ENCODE measurements at regions not wholly inside any gene's neighbourhood (a gene's known extent, or its start where the extent isn't known, plus 50 kb on each side); places are given as distances from the start of the nearest gene placed in this dataset.

DNA sequence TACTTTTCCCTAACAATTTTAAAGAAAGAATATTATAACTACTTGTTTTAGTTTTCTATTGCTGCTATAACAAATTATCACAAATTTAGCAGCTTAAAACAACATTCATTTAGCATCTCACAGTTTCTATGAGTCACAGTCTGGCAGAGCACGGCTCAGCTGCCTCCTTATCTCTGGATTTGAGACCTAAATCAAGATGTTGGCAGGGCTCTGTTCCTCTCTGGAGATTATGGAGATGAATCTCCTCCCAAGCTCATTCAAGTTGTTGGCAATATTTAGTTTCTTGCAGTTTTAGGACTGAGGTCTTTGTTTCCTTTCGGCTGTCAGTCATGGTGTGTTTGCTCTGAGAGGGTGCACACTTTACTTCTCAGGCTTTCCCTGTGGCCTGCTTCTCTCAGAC is 1065.8 kb upstream of the EYS start:
- no peak overlapping the region for H3K27ac ChIP-seq
- H3K4me1 ChIP-seq = no peaks in the 10 kb centered on the region
- no peak for TF ChIP-seq NPAS2 (CRISPR knock-in tag; IDR thresholded peaks at IDR 0.05; ENCODE audit: borderline replicate concordance)
- no peak overlapping the region for H3K4me2 ChIP-seq
- no peaks in the 10 kb centered on the region for H3K9me3 ChIP-seq
- H3K4me3 ChIP-seq = no peak overlapping the region
- ChIA-PET POLR2A (no interaction called here), CTCF (no interaction called here)
- 11% methylated on average over 2 of the region's 2 CpGs for WGBS (ENCODE audit: missing lambda C conversion rate)
- no peak for DNase-seq (ENCODE audit: low read depth in 1 of 2, low spot score in 1 of 2)
- ATAC-seq = no peak
- FAIRE-seq = no peak

DNA sequence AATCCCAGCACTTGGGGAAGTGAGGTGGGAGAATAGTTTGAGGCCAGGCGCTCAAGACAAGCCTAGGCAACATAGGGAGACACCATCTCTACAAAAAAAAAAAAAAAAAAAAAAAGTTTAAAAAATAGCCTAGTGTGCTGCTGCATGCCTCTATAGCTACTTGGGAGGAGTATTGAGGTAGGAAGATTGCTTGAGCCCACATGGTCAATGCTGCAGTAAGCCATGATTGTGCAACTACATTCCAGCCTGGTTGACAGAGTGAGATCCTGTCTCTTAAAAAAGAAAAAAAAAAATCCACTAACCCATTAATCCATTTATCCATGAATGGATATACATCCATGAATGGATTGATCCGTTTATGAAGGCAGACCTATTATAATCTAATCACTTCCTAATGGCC is 1064.6 kb upstream of the EYS start:
- FAIRE-seq (no peak), ATAC-seq (no peak), DNase-seq (ENCODE audit: low read depth in 1 of 2, low spot score in 1 of 2) (no peak)
- Histone ChIP-seq H3K4me1 (no peaks in the 10 kb centered on the region), H3K27ac (no peak overlapping the region), H3K9me3 (no peaks in the 10 kb centered on the region), H3K4me2 (no peak overlapping the region), H3K4me3 (no peak overlapping the region)
- TF ChIP-seq HDAC2 (IDR thresholded peaks at IDR 0.05) (no peak), EHF (CRISPR knock-in tag; IDR thresholded peaks at IDR 0.05) (no peak), RNF2 (IDR thresholded peaks at IDR 0.05; ENCODE audit: borderline replicate concordance, low read depth) (no peak), RCOR1 (IDR thresholded peaks at IDR 0.05; ENCODE audit: low read depth, low read length) (no peak), MAFK (IDR thresholded peaks at IDR 0.05; ENCODE audit: partially characterized antibody) (no peak), CHD4 (IDR thresholded peaks at IDR 0.05; ENCODE audit: borderline replicate concordance) (no peak), HOXA7 (CRISPR knock-in tag; IDR thresholded peaks at IDR 0.05) (no peak), RFX5 (IDR thresholded peaks at IDR 0.05) (no peak), ZSCAN20 (CRISPR knock-in tag; IDR thresholded peaks at IDR 0.05) (no peak), RAD21 (conservative IDR thresholded peaks at IDR 0.05 in 1 of 2, IDR thresholded peaks at IDR 0.05 in 1 of 2) (no peak), CBX8 (IDR thresholded peaks at IDR 0.05) (no peak), CHD2 (IDR thresholded peaks at IDR 0.05; ENCODE audit: low read length, partially characterized antibody) (no peak)
- TF ChIP-seq, protein P1, sequence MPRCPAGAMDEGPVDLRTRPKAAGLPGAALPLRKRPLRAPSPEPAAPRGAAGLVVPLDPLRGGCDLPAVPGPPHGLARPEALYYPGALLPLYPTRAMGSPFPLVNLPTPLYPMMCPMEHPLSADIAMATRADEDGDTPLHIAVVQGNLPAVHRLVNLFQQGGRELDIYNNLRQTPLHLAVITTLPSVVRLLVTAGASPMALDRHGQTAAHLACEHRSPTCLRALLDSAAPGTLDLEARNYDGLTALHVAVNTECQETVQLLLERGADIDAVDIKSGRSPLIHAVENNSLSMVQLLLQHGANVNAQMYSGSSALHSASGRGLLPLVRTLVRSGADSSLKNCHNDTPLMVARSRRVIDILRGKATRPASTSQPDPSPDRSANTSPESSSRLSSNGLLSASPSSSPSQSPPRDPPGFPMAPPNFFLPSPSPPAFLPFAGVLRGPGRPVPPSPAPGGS (IDR thresholded peaks at IDR 0.05) = no peak
- TF ChIP-seq, protein P2, sequence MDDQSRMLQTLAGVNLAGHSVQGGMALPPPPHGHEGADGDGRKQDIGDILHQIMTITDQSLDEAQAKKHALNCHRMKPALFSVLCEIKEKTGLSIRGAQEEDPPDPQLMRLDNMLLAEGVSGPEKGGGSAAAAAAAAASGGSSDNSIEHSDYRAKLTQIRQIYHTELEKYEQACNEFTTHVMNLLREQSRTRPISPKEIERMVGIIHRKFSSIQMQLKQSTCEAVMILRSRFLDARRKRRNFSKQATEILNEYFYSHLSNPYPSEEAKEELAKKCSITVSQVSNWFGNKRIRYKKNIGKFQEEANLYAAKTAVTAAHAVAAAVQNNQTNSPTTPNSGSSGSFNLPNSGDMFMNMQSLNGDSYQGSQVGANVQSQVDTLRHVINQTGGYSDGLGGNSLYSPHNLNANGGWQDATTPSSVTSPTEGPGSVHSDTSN (IDR thresholded peaks at IDR 0.05) = no peak
- ChIA-PET CTCF (no interaction called here), POLR2A (no interaction called here)
- WGBS (ENCODE audit: missing lambda C conversion rate) = 30% methylated on average over 2 of the region's 2 CpGs

DNA sequence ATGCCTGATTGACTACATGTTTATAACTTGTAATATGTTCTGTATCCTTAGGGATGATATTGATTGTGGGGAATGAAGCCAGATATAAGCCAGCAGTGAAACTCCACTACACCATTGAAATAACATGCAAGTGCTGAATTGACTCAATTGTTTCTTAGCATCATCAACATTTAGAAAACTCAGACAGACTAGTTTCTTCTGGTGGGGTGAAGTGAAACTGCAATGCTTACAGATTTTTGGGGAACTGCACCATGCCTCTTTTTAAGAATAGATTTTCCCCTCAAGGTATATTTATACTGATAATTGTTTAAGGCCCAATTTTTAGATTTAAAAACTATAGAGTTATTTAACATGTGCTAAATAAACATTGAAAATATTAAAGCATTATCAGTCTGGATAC is 1044.6 kb upstream of the EYS start:
- no peak overlapping the region for H3K27ac ChIP-seq
- ChIA-PET CTCF (no interaction called here), POLR2A (no interaction called here)
- H3K4me3 ChIP-seq = no peak overlapping the region
- no peaks in the 10 kb centered on the region for H3K4me1 ChIP-seq
- no peak overlapping the region for H3K4me2 ChIP-seq
- DNase-seq (ENCODE audit: low read depth in 1 of 2, low spot score in 1 of 2) = no peak
- no peak for FAIRE-seq
- no peak for ATAC-seq
- H3K9me3 ChIP-seq = no peaks in the 10 kb centered on the region
- no peak for TF ChIP-seq HDAC2 (IDR thresholded peaks at IDR 0.05)
- no peak for TF ChIP-seq HEYL (CRISPR knock-in tag; IDR thresholded peaks at IDR 0.05)
- no peak for TF ChIP-seq RARB (CRISPR knock-in tag; IDR thresholded peaks at IDR 0.05)
- no peak for TF ChIP-seq MAFK (IDR thresholded peaks at IDR 0.05; ENCODE audit: partially characterized antibody)
- TF ChIP-seq RFX5 (IDR thresholded peaks at IDR 0.05) = no peak
- no peak for TF ChIP-seq FOSB (CRISPR knock-in tag; IDR thresholded peaks at IDR 0.05)
- TF ChIP-seq, protein P3, sequence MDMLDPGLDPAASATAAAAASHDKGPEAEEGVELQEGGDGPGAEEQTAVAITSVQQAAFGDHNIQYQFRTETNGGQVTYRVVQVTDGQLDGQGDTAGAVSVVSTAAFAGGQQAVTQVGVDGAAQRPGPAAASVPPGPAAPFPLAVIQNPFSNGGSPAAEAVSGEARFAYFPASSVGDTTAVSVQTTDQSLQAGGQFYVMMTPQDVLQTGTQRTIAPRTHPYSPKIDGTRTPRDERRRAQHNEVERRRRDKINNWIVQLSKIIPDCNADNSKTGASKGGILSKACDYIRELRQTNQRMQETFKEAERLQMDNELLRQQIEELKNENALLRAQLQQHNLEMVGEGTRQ (IDR thresholded peaks at IDR 0.05) = no peak
- no peak for TF ChIP-seq SREBF2 (IDR thresholded peaks at IDR 0.05)
- TF ChIP-seq EHF (CRISPR knock-in tag; IDR thresholded peaks at IDR 0.05) = no peak
- no peak for TF ChIP-seq POLR2A (IDR thresholded peaks at IDR 0.05; ENCODE audit: low read length)
- no peak for TF ChIP-seq ZNF302 (CRISPR knock-in tag; IDR thresholded peaks at IDR 0.05)

Measured in A549 (cell line).